ENCODE measurements at regions not wholly inside any gene's neighbourhood (a gene's known extent, or its start where the extent isn't known, plus 50 kb on each side); places are given as distances from the start of the nearest gene placed in this dataset.

- TF ChIP-seq EZH2 (IDR thresholded peaks at IDR 0.05) (no peak), FOXP2 (optimal IDR thresholded peaks at IDR 0.05; ENCODE audit: control extremely low read depth, extremely low read length, insufficient read depth) (no peak), POLR2AphosphoS5 (IDR thresholded peaks at IDR 0.05; ENCODE audit: borderline replicate concordance, low read depth, low read length) (no peak)
- Histone ChIP-seq H3K9me3 (ENCODE audit: low read depth, low read length) (no peaks in the 10 kb centered on the region), H3K36me3 (ENCODE audit: insufficient read depth, low read length) (no peaks in the 10 kb centered on the region), H3K9ac (ENCODE audit: insufficient read length) (no peak overlapping the region), H3K27ac (no peak overlapping the region), H3K4me3 (no peak overlapping the region)
- no peak for DNase-seq (ENCODE audit: low read depth, low spot score)
Measured at GRCh38 chr17:72219137-72219823, 98.5 kb downstream of the SOX9 start.

- no peak overlapping the region for H3K9ac ChIP-seq (ENCODE audit: insufficient read length)
- no peak overlapping the region for H3K27ac ChIP-seq
- H3K4me3 ChIP-seq, result no peak overlapping the region
- TF ChIP-seq POLR2AphosphoS5 (IDR thresholded peaks at IDR 0.05; ENCODE audit: borderline replicate concordance, low read depth, low read length) (no peak), FOXP2 (optimal IDR thresholded peaks at IDR 0.05; ENCODE audit: control extremely low read depth, extremely low read length, insufficient read depth) (no peak), EZH2 (IDR thresholded peaks at IDR 0.05) (no peak)
- DNase-seq (ENCODE audit: low read depth, low spot score), result no peak
- no peaks in the 10 kb centered on the region for H3K36me3 ChIP-seq (ENCODE audit: insufficient read depth, low read length)
- H3K9me3 ChIP-seq (ENCODE audit: low read depth, low read length), result no peaks in the 10 kb centered on the region
Measured at GRCh38 chr17:72219824-72220493, 99.1 kb downstream of the SOX9 start.

DNA sequence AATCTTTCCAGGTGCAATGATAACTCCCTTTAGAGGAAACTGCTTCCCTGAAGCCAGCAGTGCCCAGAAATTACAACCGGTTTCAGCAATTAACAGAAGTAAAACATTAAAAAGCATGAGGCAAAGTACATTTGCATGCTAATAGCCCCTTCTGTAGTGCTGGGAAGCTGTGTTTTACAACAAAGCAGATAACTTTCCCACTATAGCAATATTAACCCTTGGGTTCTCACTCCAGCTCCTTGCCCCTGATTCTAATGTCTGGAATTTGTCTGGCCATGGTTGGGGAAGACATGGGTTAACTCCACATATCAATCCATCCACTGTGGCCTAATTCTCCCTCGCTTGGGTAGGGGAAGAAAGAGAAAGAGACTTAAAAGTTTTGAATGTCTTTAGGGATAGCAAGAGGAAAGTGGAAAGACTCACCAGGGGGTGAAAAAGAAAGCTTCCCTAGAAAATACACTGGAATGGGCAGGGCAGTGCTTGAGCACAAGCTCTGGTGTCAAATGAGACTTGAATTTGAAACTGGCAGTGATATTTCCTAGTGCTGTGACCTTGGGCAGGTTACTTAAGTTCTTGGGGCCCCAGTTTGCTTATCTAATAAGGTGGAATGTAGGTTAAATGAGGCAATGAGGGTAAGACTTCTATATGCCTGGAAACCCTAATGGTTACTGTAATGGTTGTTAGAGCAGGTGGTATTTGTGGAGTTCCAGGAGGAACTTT is 102.0 kb downstream of the SOX9 start:
- TF ChIP-seq FOXP2 (optimal IDR thresholded peaks at IDR 0.05; ENCODE audit: control extremely low read depth, extremely low read length, insufficient read depth) (no peak), POLR2AphosphoS5 (IDR thresholded peaks at IDR 0.05; ENCODE audit: borderline replicate concordance, low read depth, low read length) (no peak), EZH2 (IDR thresholded peaks at IDR 0.05) (no peak)
- H3K9me3 ChIP-seq (ENCODE audit: low read depth, low read length), result no peaks in the 10 kb centered on the region
- H3K27ac ChIP-seq, result no peak overlapping the region
- no peaks in the 10 kb centered on the region for H3K36me3 ChIP-seq (ENCODE audit: insufficient read depth, low read length)
- no peak overlapping the region for H3K9ac ChIP-seq (ENCODE audit: insufficient read length)
- no peak overlapping the region for H3K4me3 ChIP-seq
- no peak for DNase-seq (ENCODE audit: low read depth, low spot score)

DNA sequence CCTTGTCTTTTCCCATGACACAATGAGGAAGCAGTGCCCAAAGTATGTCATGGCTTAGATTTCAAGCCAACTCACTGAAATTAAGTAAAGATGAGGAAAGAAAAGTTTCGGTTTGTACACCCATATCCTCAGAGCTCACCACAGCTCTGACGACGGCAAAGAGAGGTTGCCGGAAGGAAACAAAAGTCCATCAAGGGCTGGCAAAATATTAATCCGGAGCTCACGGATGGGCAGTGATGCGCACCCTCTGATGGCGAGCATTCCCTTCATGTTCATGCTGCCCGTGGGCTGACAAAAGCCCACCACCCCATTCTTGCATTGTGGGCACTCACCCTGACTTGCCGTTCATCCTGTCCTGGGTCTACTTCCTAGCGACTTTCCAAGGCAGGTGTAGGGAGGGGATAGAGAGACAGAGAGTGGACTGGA is 103.1 kb downstream of the SOX9 start:
- no peak overlapping the region for H3K4me3 ChIP-seq
- H3K36me3 ChIP-seq (ENCODE audit: insufficient read depth, low read length), result no peaks in the 10 kb centered on the region
- DNase-seq (ENCODE audit: low read depth, low spot score), result no peak
- H3K27ac ChIP-seq, result no peak overlapping the region
- no peak overlapping the region for H3K9ac ChIP-seq (ENCODE audit: insufficient read length)
- no peaks in the 10 kb centered on the region for H3K9me3 ChIP-seq (ENCODE audit: low read depth, low read length)
- TF ChIP-seq FOXP2 (optimal IDR thresholded peaks at IDR 0.05; ENCODE audit: control extremely low read depth, extremely low read length, insufficient read depth) (no peak), POLR2AphosphoS5 (IDR thresholded peaks at IDR 0.05; ENCODE audit: borderline replicate concordance, low read depth, low read length) (no peak), EZH2 (IDR thresholded peaks at IDR 0.05) (no peak)

- no peak for DNase-seq (ENCODE audit: low read depth, low spot score)
- H3K9ac ChIP-seq (ENCODE audit: insufficient read length), result no peak overlapping the region
- no peak overlapping the region for H3K27ac ChIP-seq
- TF ChIP-seq FOXP2 (optimal IDR thresholded peaks at IDR 0.05; ENCODE audit: control extremely low read depth, extremely low read length, insufficient read depth) (no peak), POLR2AphosphoS5 (IDR thresholded peaks at IDR 0.05; ENCODE audit: borderline replicate concordance, low read depth, low read length) (no peak), EZH2 (IDR thresholded peaks at IDR 0.05) (no peak)
- H3K9me3 ChIP-seq (ENCODE audit: low read depth, low read length), result no peaks in the 10 kb centered on the region
- H3K36me3 ChIP-seq (ENCODE audit: insufficient read depth, low read length), result no peaks in the 10 kb centered on the region
- no peak overlapping the region for H3K4me3 ChIP-seq
Measured at GRCh38 chr17:72226322-72226721, 105.5 kb downstream of the SOX9 start.

DNA sequence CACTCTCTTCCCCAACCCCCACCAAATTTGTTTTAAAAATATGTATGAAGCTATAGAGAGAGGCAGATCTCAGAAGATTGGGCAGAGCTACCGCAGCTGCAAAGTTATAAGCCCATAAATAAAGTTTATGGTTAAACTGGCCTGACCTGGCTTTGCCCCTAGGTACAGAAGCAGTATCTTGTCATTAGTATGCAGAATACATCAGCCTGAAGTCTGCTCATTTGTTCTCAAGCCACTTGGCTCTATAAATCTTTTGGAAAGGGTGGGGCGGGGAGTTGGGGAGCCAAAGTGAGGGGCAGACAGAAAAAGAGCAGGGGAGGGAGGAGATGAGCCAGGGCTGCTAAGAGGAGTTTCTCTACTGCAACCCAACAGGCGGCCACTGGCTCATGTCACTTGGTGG is 113.2 kb downstream of the SOX9 start:
- Histone ChIP-seq H3K4me3 (no peak overlapping the region), H3K36me3 (ENCODE audit: insufficient read depth, low read length) (no peaks in the 10 kb centered on the region), H3K27ac (no peak overlapping the region), H3K9ac (ENCODE audit: insufficient read length) (no peak overlapping the region), H3K9me3 (ENCODE audit: low read depth, low read length) (no peaks in the 10 kb centered on the region)
- no peak for DNase-seq (ENCODE audit: low read depth, low spot score)
- TF ChIP-seq POLR2AphosphoS5 (IDR thresholded peaks at IDR 0.05; ENCODE audit: borderline replicate concordance, low read depth, low read length) (no peak), EZH2 (IDR thresholded peaks at IDR 0.05) (no peak), FOXP2 (optimal IDR thresholded peaks at IDR 0.05; ENCODE audit: control extremely low read depth, extremely low read length, insufficient read depth) (no peak)

DNA sequence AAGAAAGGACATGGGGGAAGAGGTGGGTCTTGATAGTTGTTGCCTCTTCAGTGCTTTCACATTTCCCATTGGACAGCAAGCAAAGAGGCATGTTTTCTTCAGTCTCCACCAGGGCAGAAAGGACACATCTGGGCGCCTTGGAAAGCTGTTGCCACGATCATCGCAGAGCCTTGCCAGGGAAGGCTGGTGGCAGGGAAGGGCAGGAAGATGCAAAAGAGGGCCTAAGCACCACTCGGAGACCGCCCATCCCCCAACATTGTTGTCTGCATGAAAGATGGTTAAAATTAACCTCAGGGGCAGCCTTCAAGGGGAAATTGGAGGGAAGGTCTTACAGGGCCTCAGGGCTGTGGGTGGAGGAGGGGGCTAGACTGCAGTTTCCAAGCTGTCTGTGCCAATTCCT is 114.2 kb downstream of the SOX9 start:
- Histone ChIP-seq H3K9ac (ENCODE audit: insufficient read length) (no peak overlapping the region), H3K9me3 (ENCODE audit: low read depth, low read length) (no peaks in the 10 kb centered on the region), H3K27ac (no peak overlapping the region), H3K36me3 (ENCODE audit: insufficient read depth, low read length) (no peaks in the 10 kb centered on the region), H3K4me3 (no peak overlapping the region)
- DNase-seq (ENCODE audit: low read depth, low spot score), result no peak
- TF ChIP-seq EZH2 (IDR thresholded peaks at IDR 0.05) (no peak), POLR2AphosphoS5 (IDR thresholded peaks at IDR 0.05; ENCODE audit: borderline replicate concordance, low read depth, low read length) (no peak), FOXP2 (optimal IDR thresholded peaks at IDR 0.05; ENCODE audit: control extremely low read depth, extremely low read length, insufficient read depth) (no peak)

- DNase-seq (ENCODE audit: low read depth, low spot score), result no peak
- Histone ChIP-seq H3K27ac (no peak overlapping the region), H3K9me3 (ENCODE audit: low read depth, low read length) (no peaks in the 10 kb centered on the region), H3K36me3 (ENCODE audit: insufficient read depth, low read length) (no peaks in the 10 kb centered on the region), H3K4me3 (no peak overlapping the region), H3K9ac (ENCODE audit: insufficient read length) (no peak overlapping the region)
- no peak for TF ChIP-seq FOXP2 (optimal IDR thresholded peaks at IDR 0.05; ENCODE audit: control extremely low read depth, extremely low read length, insufficient read depth)
- TF ChIP-seq EZH2 (IDR thresholded peaks at IDR 0.05), result no peak
- no peak for TF ChIP-seq POLR2AphosphoS5 (IDR thresholded peaks at IDR 0.05; ENCODE audit: borderline replicate concordance, low read depth, low read length)
Measured at GRCh38 chr17:72236980-72237633, 116.3 kb downstream of the SOX9 start.

Measured in SK-N-MC (cell line).